Tibial nerve (tissue), 4 donors: ENCODE measurements at regions not wholly inside any gene's neighbourhood (a gene's known extent, or its start where the extent isn't known, plus 50 kb on each side); places are given as distances from the start of the nearest gene placed in this dataset.

Experiments used
- CTCF ChIP-seq, 5 experiments: fragments of 200-600 bp in 3 of 5; fragments of 450-650 bp in 2 of 5; sonication (generic) in 3 of 5; IDR thresholded peaks; one replicate each; pipeline ENCODE4 v1.5.1; 2016 to 2019; ENCODE audit warnings: antibody characterized with exemption in 5 of 5, mild to moderate bottlenecking in 3 of 5, moderate library complexity in 2 of 5
- EP300 ChIP-seq, 2 donors: sonication (generic); formaldehyde crosslinking; IDR thresholded peaks; one replicate each; pipeline ENCODE4 v1.6.1; 2017; ENCODE audit warnings: antibody characterized with exemption in 2 of 2, mild to moderate bottlenecking in 1 of 2

- TF ChIP-seq CTCF (IDR thresholded peaks at IDR 0.05): no peak
- no peak for TF ChIP-seq EP300 (IDR thresholded peaks at IDR 0.05)
Measured at GRCh38 chr20:24833592-24833991, 115.5 kb upstream of the CST7 start.
